GM21423 (cell line): ENCODE measurements at regions not wholly inside any gene's neighbourhood (a gene's known extent, or its start where the extent isn't known, plus 50 kb on each side); places are given as distances from the start of the nearest gene placed in this dataset.

Source experiments
- ATAC-seq: cut with Tn5 transposase; IDR thresholded peaks from one replicate; pipeline ENCODE4 v1.9.1; 2021; ENCODE audit warnings: mild to moderate bottlenecking, moderate library complexity; ENCODE audit not compliant: unreplicated experiment

- ATAC-seq, result no peak
Measured at GRCh38 chr6:1040393-1040792, 271.5 kb upstream of the FOXQ1 start.

GRCh38 chr6:1039746-1040145 is 272.2 kb upstream of the FOXQ1 start:
- ATAC-seq, result no peak

GRCh38 chr6:1039191-1039590 is 272.7 kb upstream of the FOXQ1 start:
- ATAC-seq, result no peak

- ATAC-seq, result no peak
Measured at GRCh38 chr6:1037430-1038202, 274.3 kb upstream of the FOXQ1 start.

- no peak for ATAC-seq
Measured at GRCh38 chr6:1035401-1035800, 276.5 kb upstream of the FOXQ1 start.

GRCh38 chr6:1031720-1032119 is 280.2 kb upstream of the FOXQ1 start:
- ATAC-seq, result no peak

GRCh38 chr6:1029141-1029540 is 282.8 kb upstream of the FOXQ1 start:
- ATAC-seq, result no peak

GRCh38 chr6:1028723-1029122 is 283.2 kb upstream of the FOXQ1 start:
- no peak for ATAC-seq

- ATAC-seq, result no peak
Measured at GRCh38 chr6:1027795-1028569, 283.9 kb upstream of the FOXQ1 start.

- ATAC-seq, result no peak
Measured at GRCh38 chr6:1027109-1027794, 284.6 kb upstream of the FOXQ1 start.

GRCh38 chr6:1025821-1026220 is 286.1 kb upstream of the FOXQ1 start:
- no peak for ATAC-seq

GRCh38 chr6:1024587-1024986 is 287.3 kb upstream of the FOXQ1 start:
- ATAC-seq, result no peak

GRCh38 chr6:1024161-1024560 is 287.7 kb upstream of the FOXQ1 start:
- no peak for ATAC-seq

- no peak for ATAC-seq
Measured at GRCh38 chr6:1023229-1023628, 288.7 kb upstream of the FOXQ1 start.

- ATAC-seq, result no peak
Measured at GRCh38 chr6:1022719-1023118, 289.2 kb upstream of the FOXQ1 start.

- ATAC-seq, result no peak
Measured at GRCh38 chr6:1020837-1021236, 291.1 kb upstream of the FOXQ1 start.

- no peak for ATAC-seq
Measured at GRCh38 chr6:1020133-1020532, 291.8 kb upstream of the FOXQ1 start.

- ATAC-seq, result no peak
Measured at GRCh38 chr6:1018041-1018440, 293.9 kb upstream of the FOXQ1 start.

GRCh38 chr6:1016329-1017302 is 295.3 kb upstream of the FOXQ1 start:
- no peak for ATAC-seq

- ATAC-seq, result no peak
Measured at GRCh38 chr6:1015825-1016224, 296.1 kb upstream of the FOXQ1 start.

- no peak for ATAC-seq
Measured at GRCh38 chr6:1014431-1014807, 297.5 kb upstream of the FOXQ1 start.
